HG03108 (cell line): ENCODE measurements at regions not wholly inside any gene's neighbourhood (a gene's known extent, or its start where the extent isn't known, plus 50 kb on each side); places are given as distances from the start of the nearest gene placed in this dataset.

Source experiments
- ATAC-seq: cut with Tn5 transposase; IDR thresholded peaks from one replicate; pipeline ENCODE4 v1.9.1; 2021; ENCODE audit warnings: moderate library complexity; ENCODE audit not compliant: unreplicated experiment

GRCh38 chr2:19045151-19045550 is 313.3 kb downstream of the OSR1 start:
- ATAC-seq, result no peak

- no peak for ATAC-seq
Observed at GRCh38 chr2:19043893-19044292, 314.5 kb downstream of the OSR1 start.

- no peak for ATAC-seq
Observed at GRCh38 chr2:19041434-19042041, 316.9 kb downstream of the OSR1 start.

- ATAC-seq, result no peak
Observed at GRCh38 chr2:19038071-19039015, 320.1 kb downstream of the OSR1 start.

GRCh38 chr2:19036091-19036490 is 322.3 kb downstream of the OSR1 start:
- no peak for ATAC-seq

GRCh38 chr2:19035238-19035637 is 323.2 kb downstream of the OSR1 start:
- no peak for ATAC-seq

- ATAC-seq, result no peak
Observed at GRCh38 chr2:19033240-19033639, 325.2 kb downstream of the OSR1 start.

- no peak for ATAC-seq
Observed at GRCh38 chr2:19031642-19032041, 326.8 kb downstream of the OSR1 start.

GRCh38 chr2:19029655-19030054 is 328.8 kb downstream of the OSR1 start:
- ATAC-seq, result no peak

- no peak for ATAC-seq
Observed at GRCh38 chr2:19028587-19029375, 329.6 kb downstream of the OSR1 start.

GRCh38 chr2:19027626-19028025 is 330.8 kb downstream of the OSR1 start:
- ATAC-seq, result no peak

- no peak for ATAC-seq
Observed at GRCh38 chr2:19026261-19026660, 332.2 kb downstream of the OSR1 start.

GRCh38 chr2:19022334-19022733 is 336.1 kb downstream of the OSR1 start:
- no peak for ATAC-seq

- ATAC-seq, result no peak
Observed at GRCh38 chr2:19021721-19022120, 336.7 kb downstream of the OSR1 start.

- no peak for ATAC-seq
Observed at GRCh38 chr2:19021100-19021476, 337.3 kb downstream of the OSR1 start.

GRCh38 chr2:19020144-19021099 is 338.0 kb downstream of the OSR1 start:
- ATAC-seq, result no peak

- no peak for ATAC-seq
Observed at GRCh38 chr2:19009510-19009909, 348.9 kb downstream of the OSR1 start.

- no peak for ATAC-seq
Observed at GRCh38 chr2:19003554-19003953, 354.9 kb downstream of the OSR1 start.

GRCh38 chr2:19000776-19001175 is 357.6 kb downstream of the OSR1 start:
- no peak for ATAC-seq

- no peak for ATAC-seq
Observed at GRCh38 chr2:18999198-18999597, 359.2 kb downstream of the OSR1 start.
